ENCODE measurements at regions not wholly inside any gene's neighbourhood (a gene's known extent, or its start where the extent isn't known, plus 50 kb on each side); places are given as distances from the start of the nearest gene placed in this dataset.
"Not testable (repeated sequence)": the region's sequence is repeated elsewhere in the genome, so short reads cannot be mapped to it uniquely, and the experiment has no call there.

- Histone ChIP-seq H3K36me3 (no peaks in the 10 kb centered on the region), H3K4me3 (no peak overlapping the region), H3K4me1 (no peaks in the 10 kb centered on the region), H3K27ac (no peak overlapping the region), H4K20me1 (no peaks in the 10 kb centered on the region), H3K9ac (no peak overlapping the region), H3K4me2 (no peak overlapping the region), H3K27me3 (no peaks in the 10 kb centered on the region), H3K9me3 (replicated peaks in 1 of 11) (no peaks in the 10 kb centered on the region)
- TF ChIP-seq Cebpa-rat (IDR thresholded peaks at IDR 0.05) = no peak
Measured at GRCh38 chr2:67186326-67186725, 210.8 kb upstream of the ETAA1 start.

- Histone ChIP-seq H4K20me1 (no peaks in the 10 kb centered on the region), H3K4me1 (no peaks in the 10 kb centered on the region), H3K4me3 (no peak overlapping the region), H3K27me3 (no peaks in the 10 kb centered on the region), H3K9ac (no peak overlapping the region), H3K36me3 (no peaks in the 10 kb centered on the region), H3K27ac (no peak overlapping the region), H3K9me3 (replicated peaks in 1 of 11) (no peaks in the 10 kb centered on the region), H3K4me2 (no peak overlapping the region)
- TF ChIP-seq Cebpa-rat (IDR thresholded peaks at IDR 0.05) = no peak
Measured at GRCh38 chr2:67186871-67187270, 210.3 kb upstream of the ETAA1 start.

- H3K27me3 ChIP-seq; H4K20me1 ChIP-seq; H3K9ac ChIP-seq; H3K4me3 ChIP-seq; H3K27ac ChIP-seq; H3K36me3 ChIP-seq; H3K4me1 ChIP-seq; H3K4me2 ChIP-seq; H3K9me3 ChIP-seq (replicated peaks in 1 of 11): not testable (repeated sequence)
Measured at GRCh38 chr2:67195327-67195726, 201.8 kb upstream of the ETAA1 start.

DNA sequence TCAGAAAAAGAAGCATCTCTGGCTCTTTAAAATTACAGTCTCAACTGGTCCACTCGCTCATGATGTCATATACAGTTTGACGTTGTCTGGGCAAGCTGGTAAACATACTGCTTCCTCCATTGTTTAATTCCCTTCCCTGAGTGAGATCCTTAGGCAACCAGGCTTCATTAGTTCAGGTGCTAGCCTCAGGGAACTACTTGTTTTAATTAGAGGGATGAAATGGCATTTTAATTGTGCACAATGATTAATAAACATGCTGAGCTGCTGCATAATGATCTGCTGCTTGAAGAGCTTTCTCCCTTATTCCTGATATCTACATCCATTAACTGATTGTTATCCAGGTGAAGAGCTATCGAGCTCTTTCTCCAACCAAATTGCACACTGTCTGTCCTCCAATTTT lies 195.6 kb upstream of the ETAA1 start:
- Histone ChIP-seq H3K36me3 (no peaks in the 10 kb centered on the region), H3K4me3 (no peak overlapping the region), H4K20me1 (no peaks in the 10 kb centered on the region), H3K9me3 (replicated peaks in 1 of 11) (no peaks in the 10 kb centered on the region), H3K4me2 (no peak overlapping the region), H3K4me1 (no peaks in the 10 kb centered on the region), H3K27ac (no peak overlapping the region), H3K27me3 (no peaks in the 10 kb centered on the region), H3K9ac (no peak overlapping the region)
- TF ChIP-seq Cebpa-rat (IDR thresholded peaks at IDR 0.05) = no peak

GRCh38 chr2:67204349-67204748 lies 192.8 kb upstream of the ETAA1 start:
- H3K27ac ChIP-seq = no peak overlapping the region
- H4K20me1 ChIP-seq = no peaks in the 10 kb centered on the region
- no peaks in the 10 kb centered on the region for H3K27me3 ChIP-seq
- no peaks in the 10 kb centered on the region for H3K36me3 ChIP-seq
- H3K4me2 ChIP-seq = no peak overlapping the region
- no peaks in the 10 kb centered on the region for H3K4me1 ChIP-seq
- no peaks in the 10 kb centered on the region for H3K9me3 ChIP-seq (replicated peaks in 1 of 11)
- no peak for TF ChIP-seq Cebpa-rat (IDR thresholded peaks at IDR 0.05)
- no peak overlapping the region for H3K4me3 ChIP-seq
- H3K9ac ChIP-seq = no peak overlapping the region

- H3K9ac ChIP-seq = no peak overlapping the region
- H3K4me2 ChIP-seq = no peak overlapping the region
- TF ChIP-seq Cebpa-rat (IDR thresholded peaks at IDR 0.05) = no peak
- no peak overlapping the region for H3K27ac ChIP-seq
- H3K27me3 ChIP-seq = no peaks in the 10 kb centered on the region
- H3K4me3 ChIP-seq = no peak overlapping the region
- no peaks in the 10 kb centered on the region for H3K36me3 ChIP-seq
- H3K4me1 ChIP-seq = no peaks in the 10 kb centered on the region
- no peaks in the 10 kb centered on the region for H3K9me3 ChIP-seq (replicated peaks in 1 of 11)
- no peaks in the 10 kb centered on the region for H4K20me1 ChIP-seq
Measured at GRCh38 chr2:67208887-67209500, 188.1 kb upstream of the ETAA1 start.

DNA sequence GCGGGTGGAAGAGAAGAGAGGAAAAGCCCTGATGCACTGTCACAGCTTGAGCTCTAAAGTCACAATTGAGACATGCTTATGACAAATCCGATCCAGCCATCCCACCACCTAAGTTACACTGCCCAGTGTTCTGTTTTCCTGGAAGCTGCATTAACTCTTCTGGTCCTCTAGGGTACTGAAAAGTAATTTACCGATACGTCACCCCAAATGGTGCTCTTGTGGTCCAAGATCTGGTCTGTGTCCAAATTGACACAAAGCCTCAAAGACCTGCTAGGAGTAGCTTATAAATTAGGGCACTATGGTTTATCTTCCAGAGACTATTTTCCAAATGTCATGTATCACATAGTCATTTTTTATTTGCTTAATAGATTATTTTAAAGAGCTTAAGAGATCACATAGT lies 186.7 kb upstream of the ETAA1 start:
- no peaks in the 10 kb centered on the region for H3K27me3 ChIP-seq
- no peaks in the 10 kb centered on the region for H3K4me1 ChIP-seq
- no peak overlapping the region for H3K27ac ChIP-seq
- no peak overlapping the region for H3K4me2 ChIP-seq
- H3K9ac ChIP-seq = no peak overlapping the region
- no peaks in the 10 kb centered on the region for H3K36me3 ChIP-seq
- no peak for TF ChIP-seq Cebpa-rat (IDR thresholded peaks at IDR 0.05)
- H3K9me3 ChIP-seq (replicated peaks in 1 of 11) = no peaks in the 10 kb centered on the region
- H4K20me1 ChIP-seq = no peaks in the 10 kb centered on the region
- no peak overlapping the region for H3K4me3 ChIP-seq

- TF ChIP-seq Cebpa-rat (IDR thresholded peaks at IDR 0.05) = no peak
- no peaks in the 10 kb centered on the region for H4K20me1 ChIP-seq
- H3K36me3 ChIP-seq = no peaks in the 10 kb centered on the region
- no peak overlapping the region for H3K9ac ChIP-seq
- peaks cover 0 to 1% (median 0%) of the 10 kb centered on the region in 11 experiments; a peak in 1 of 22 replicates for H3K9me3 ChIP-seq (replicated peaks in 1 of 11)
- no peak overlapping the region for H3K4me2 ChIP-seq
- no peak overlapping the region for H3K4me3 ChIP-seq
- H3K4me1 ChIP-seq = no peaks in the 10 kb centered on the region
- H3K27me3 ChIP-seq = no peaks in the 10 kb centered on the region
- no peak overlapping the region for H3K27ac ChIP-seq
Measured at GRCh38 chr2:67212203-67212602, 184.9 kb upstream of the ETAA1 start.

GRCh38 chr2:67213270-67213670 lies 183.9 kb upstream of the ETAA1 start:
- Histone ChIP-seq H3K4me3 (no peak overlapping the region), H3K9ac (no peak overlapping the region), H3K27ac (no peak overlapping the region), H3K36me3 (no peaks in the 10 kb centered on the region), H3K4me2 (no peak overlapping the region), H3K27me3 (no peaks in the 10 kb centered on the region), H3K4me1 (no peaks in the 10 kb centered on the region), H4K20me1 (no peaks in the 10 kb centered on the region), H3K9me3 (replicated peaks in 1 of 11) (peaks cover 0 to 6% (median 0%) of the 10 kb centered on the region in 11 experiments; a peak in 1 of 22 replicates)
- no peak for TF ChIP-seq Cebpa-rat (IDR thresholded peaks at IDR 0.05)

GRCh38 chr2:67213677-67214402 lies 183.3 kb upstream of the ETAA1 start:
- Histone ChIP-seq H4K20me1 (no peaks in the 10 kb centered on the region), H3K9me3 (replicated peaks in 1 of 11) (peaks cover 0 to 6% (median 0%) of the 10 kb centered on the region in 11 experiments; a peak in 1 of 22 replicates), H3K9ac (no peak overlapping the region), H3K27me3 (no peaks in the 10 kb centered on the region), H3K27ac (no peak overlapping the region), H3K4me1 (no peaks in the 10 kb centered on the region), H3K36me3 (no peaks in the 10 kb centered on the region), H3K4me3 (no peak overlapping the region), H3K4me2 (no peak overlapping the region)
- no peak for TF ChIP-seq Cebpa-rat (IDR thresholded peaks at IDR 0.05)

All from BLaER1 treated with 17β-estradiol and CSF1 and Interleukin-3, amounts not matched to agents 10 nM and 100 nM (cell line).